SJCRH30 (cell line): ENCODE measurements at regions not wholly inside any gene's neighbourhood (a gene's known extent, or its start where the extent isn't known, plus 50 kb on each side); places are given as distances from the start of the nearest gene placed in this dataset.

Source experiments
- DNase-seq, 2 experiments: peaks; one replicate each; pipeline ENCODE4 v3.0.0-alpha.2; 2015 to 2020
- H3K27ac ChIP-seq: fragments of 250-450 bp; sonication (Bioruptor Pico); 2 replicates; pipeline ENCODE4 v1.5.1; 2020; ENCODE audit warnings: mild to moderate bottlenecking, moderate library complexity
- H3K27me3 ChIP-seq: fragments of 250-450 bp; sonication (Bioruptor Pico); 2 replicates; pipeline ENCODE4 v1.5.1; 2020; ENCODE audit warnings: mild to moderate bottlenecking, moderate library complexity
- H3K36me3 ChIP-seq: fragments of 250-450 bp; sonication (Bioruptor Pico); 2 replicates; pipeline ENCODE4 v1.5.1; 2020; ENCODE audit warnings: mild to moderate bottlenecking, moderate library complexity
- H3K4me1 ChIP-seq: fragments of 250-450 bp; sonication (Bioruptor Pico); 2 replicates; pipeline ENCODE4 v1.5.1; 2020; ENCODE audit warnings: mild to moderate bottlenecking, moderate library complexity
- H3K4me3 ChIP-seq: fragments of 250-450 bp; sonication (Bioruptor Pico); 2 replicates; pipeline ENCODE4 v1.5.1; 2020; ENCODE audit warnings: mild to moderate bottlenecking, moderate library complexity
- H3K9me3 ChIP-seq: fragments of 250-450 bp; sonication (Bioruptor Pico); replicated peaks from 2 replicates; pipeline ENCODE4 v1.5.1; 2020; ENCODE audit warnings: mild to moderate bottlenecking, moderate library complexity

- Histone ChIP-seq H3K27ac (no peak overlapping the region), H3K27me3 (no peaks in the 10 kb centered on the region), H3K36me3 (no peaks in the 10 kb centered on the region), H3K9me3 (no peaks in the 10 kb centered on the region), H3K4me3 (no peak overlapping the region), H3K4me1 (peaks cover 19% of the 10 kb centered on the region)
- DNase-seq: no peak
Measured at GRCh38 chr3:144053121-144053520, 81.5 kb downstream of the DIPK2A start.

DNA sequence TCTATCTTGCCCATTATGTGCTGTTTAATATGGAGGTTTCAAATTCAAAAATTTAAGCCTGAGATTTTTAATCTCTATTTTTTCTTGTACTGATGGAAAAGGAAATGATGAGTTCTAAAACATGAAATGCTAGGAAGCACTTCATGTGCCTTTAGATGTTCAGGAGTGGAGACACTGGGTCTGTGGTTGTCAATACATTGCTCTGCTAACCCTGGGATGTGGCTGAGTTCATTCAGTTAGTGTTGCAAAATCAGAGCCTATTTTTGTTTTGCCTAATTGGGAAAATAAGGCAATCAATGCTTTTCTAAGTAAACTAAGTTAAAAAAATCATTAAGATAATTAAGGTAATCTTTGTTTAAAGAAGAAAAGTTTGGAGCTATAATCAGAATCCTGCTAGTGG lies 83.1 kb downstream of the DIPK2A start:
- no peaks in the 10 kb centered on the region for H3K36me3 ChIP-seq
- H3K27me3 ChIP-seq: no peaks in the 10 kb centered on the region
- H3K27ac ChIP-seq: no peak overlapping the region
- no peak overlapping the region for H3K4me3 ChIP-seq
- H3K9me3 ChIP-seq: no peaks in the 10 kb centered on the region
- no peak for DNase-seq
- H3K4me1 ChIP-seq: peaks cover 19% of the 10 kb centered on the region

DNA sequence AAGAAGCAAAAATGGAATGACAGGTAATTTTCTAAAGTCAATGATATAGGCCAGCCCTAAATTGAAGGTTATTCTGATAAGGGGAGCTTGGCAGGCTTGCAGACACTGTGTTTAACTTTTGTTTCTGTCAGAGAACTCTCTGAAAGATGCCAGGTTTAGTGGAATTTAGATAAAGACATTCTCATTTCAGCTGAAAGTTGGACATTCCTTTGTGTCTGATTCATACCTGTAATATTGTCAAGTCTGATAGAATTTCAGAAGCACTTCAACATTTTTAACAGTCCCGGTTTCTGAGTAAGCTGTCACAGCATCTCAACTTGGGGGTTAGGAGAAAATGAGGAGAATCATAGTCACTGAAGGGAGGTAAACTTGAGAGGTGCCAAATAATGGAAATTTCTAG lies 84.0 kb downstream of the DIPK2A start:
- Histone ChIP-seq H3K9me3 (no peaks in the 10 kb centered on the region), H3K27me3 (no peaks in the 10 kb centered on the region), H3K4me1 (peaks cover 19% of the 10 kb centered on the region), H3K4me3 (no peak overlapping the region), H3K36me3 (no peaks in the 10 kb centered on the region), H3K27ac (no peak overlapping the region)
- DNase-seq: no peak

- no peak for DNase-seq
- no peaks in the 10 kb centered on the region for H3K4me1 ChIP-seq
- H3K27me3 ChIP-seq: no peaks in the 10 kb centered on the region
- H3K4me3 ChIP-seq: no peak overlapping the region
- no peak overlapping the region for H3K27ac ChIP-seq
- H3K36me3 ChIP-seq: no peaks in the 10 kb centered on the region
- no peaks in the 10 kb centered on the region for H3K9me3 ChIP-seq
Measured at GRCh38 chr3:144058713-144059112, 87.1 kb downstream of the DIPK2A start.

GRCh38 chr3:144059481-144059880 lies 87.9 kb downstream of the DIPK2A start:
- Histone ChIP-seq H3K27ac (no peak overlapping the region), H3K9me3 (no peaks in the 10 kb centered on the region), H3K36me3 (no peaks in the 10 kb centered on the region), H3K4me3 (no peak overlapping the region), H3K27me3 (no peaks in the 10 kb centered on the region), H3K4me1 (no peaks in the 10 kb centered on the region)
- DNase-seq: no peak

DNA sequence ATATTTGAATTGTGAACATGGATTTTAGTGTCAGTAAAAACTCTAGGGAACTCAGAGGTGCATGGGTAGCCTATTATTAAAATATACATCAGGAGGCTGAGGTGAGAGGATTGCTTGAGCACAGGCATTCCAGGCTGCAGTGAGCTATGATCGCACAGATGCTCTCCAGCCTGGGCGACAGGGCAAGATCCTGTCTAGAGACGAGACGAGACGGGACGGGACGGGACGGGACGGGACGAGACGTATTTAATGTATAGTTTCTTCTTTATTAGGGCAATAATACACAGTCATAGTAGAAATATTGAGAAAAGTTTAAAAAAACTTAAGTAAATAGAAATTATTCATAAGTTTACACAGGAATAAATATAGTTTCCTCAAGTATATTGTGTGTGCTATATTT lies 89.3 kb downstream of the DIPK2A start:
- no peaks in the 10 kb centered on the region for H3K4me1 ChIP-seq
- H3K9me3 ChIP-seq: no peaks in the 10 kb centered on the region
- H3K27me3 ChIP-seq: no peaks in the 10 kb centered on the region
- no peaks in the 10 kb centered on the region for H3K36me3 ChIP-seq
- no peak overlapping the region for H3K4me3 ChIP-seq
- no peak for DNase-seq
- H3K27ac ChIP-seq: no peak overlapping the region

DNA sequence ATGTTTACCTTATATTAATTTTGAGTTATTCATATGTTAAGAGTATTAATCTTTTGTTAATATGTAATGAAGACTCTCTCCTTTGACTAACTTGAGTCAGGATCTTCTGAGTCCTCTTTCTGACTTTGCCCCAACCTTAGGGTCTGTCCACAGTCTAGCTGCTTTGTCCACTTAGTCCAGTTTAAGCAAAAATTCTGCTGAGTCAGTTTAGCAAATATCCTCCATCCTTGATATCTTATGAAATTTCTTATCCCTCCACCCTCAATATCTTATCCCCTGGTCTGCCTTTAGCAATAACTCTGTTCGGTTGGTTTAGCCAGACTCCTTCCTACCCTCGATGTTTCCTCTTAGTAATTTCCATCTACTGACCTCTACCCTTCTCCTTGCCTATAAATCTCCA lies 91.7 kb downstream of the DIPK2A start:
- no peaks in the 10 kb centered on the region for H3K4me1 ChIP-seq
- no peaks in the 10 kb centered on the region for H3K9me3 ChIP-seq
- no peak overlapping the region for H3K27ac ChIP-seq
- H3K4me3 ChIP-seq: no peak overlapping the region
- no peaks in the 10 kb centered on the region for H3K36me3 ChIP-seq
- H3K27me3 ChIP-seq: no peaks in the 10 kb centered on the region
- no peak for DNase-seq

DNA sequence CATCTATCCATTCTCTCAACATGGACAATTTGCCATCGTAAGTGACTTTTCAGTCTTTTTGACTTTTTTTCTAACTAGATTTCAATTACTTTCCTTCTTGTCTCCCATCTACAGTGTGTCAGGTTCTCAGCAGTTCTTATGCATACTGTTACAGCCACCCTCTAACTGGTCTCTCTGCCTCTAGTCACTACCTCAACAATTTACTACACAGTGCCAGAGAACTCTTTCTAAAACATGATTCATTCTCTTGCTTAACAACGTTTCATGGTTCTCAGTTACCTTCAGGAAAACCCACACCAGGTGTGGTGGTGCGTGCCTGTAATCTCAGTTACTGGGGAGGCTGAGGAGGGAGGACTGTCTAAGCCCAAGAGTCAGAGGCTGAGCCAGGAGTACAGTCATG lies 95.4 kb downstream of the DIPK2A start:
- DNase-seq: no peak
- Histone ChIP-seq H3K27ac (no peak overlapping the region), H3K4me1 (no peaks in the 10 kb centered on the region), H3K9me3 (no peaks in the 10 kb centered on the region), H3K4me3 (no peak overlapping the region), H3K36me3 (no peaks in the 10 kb centered on the region), H3K27me3 (no peaks in the 10 kb centered on the region)

DNA sequence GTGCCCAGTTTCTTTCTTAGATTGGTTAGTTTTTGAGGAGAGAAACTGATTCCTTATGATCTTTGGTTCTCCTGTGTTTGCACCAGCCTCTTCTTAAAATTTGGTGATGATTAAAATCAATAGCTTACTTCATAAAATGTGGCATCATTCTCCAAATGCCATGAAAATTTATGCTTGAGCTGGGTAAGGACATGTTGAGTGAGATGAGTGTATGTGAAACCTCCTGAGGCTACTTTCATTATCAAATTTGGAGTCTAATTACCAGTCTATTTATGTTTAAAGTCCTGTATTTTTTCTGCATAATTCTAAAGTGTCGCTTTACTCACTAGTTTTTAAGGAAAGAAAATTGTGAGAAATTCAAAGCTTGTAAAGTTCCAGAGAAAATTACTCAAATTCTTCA lies 102.1 kb downstream of the DIPK2A start:
- H3K27ac ChIP-seq: no peak overlapping the region
- no peaks in the 10 kb centered on the region for H3K4me1 ChIP-seq
- no peaks in the 10 kb centered on the region for H3K36me3 ChIP-seq
- H3K4me3 ChIP-seq: no peak overlapping the region
- H3K9me3 ChIP-seq: no peaks in the 10 kb centered on the region
- H3K27me3 ChIP-seq: no peaks in the 10 kb centered on the region; the same call in 1 of the 2 replicates
- no peak for DNase-seq

- Histone ChIP-seq H3K4me3 (no peak overlapping the region), H3K27ac (no peak overlapping the region), H3K9me3 (no peaks in the 10 kb centered on the region), H3K36me3 (no peaks in the 10 kb centered on the region), H3K4me1 (no peaks in the 10 kb centered on the region), H3K27me3 (no peaks in the 10 kb centered on the region)
- no peak for DNase-seq
Measured at GRCh38 chr3:144079634-144080033, 108.0 kb downstream of the DIPK2A start.

DNA sequence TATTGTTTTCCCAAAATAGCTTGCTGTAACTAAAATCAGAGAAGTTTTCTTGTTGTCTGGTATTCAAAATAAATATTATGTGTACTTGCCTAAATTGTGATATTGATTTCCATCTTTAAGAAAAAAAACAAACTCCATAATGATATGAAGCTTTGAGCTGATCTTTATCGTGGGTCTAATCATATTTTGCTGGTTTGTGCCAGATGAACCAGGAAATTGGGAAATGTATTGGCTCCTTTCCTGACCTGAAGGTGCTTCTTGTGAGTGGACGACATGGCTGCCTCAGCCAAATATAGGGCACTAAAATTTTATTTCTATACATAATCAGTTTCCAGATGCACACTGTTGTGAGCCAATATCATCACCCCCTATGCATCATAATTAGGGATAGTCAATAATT lies 113.3 kb downstream of the DIPK2A start:
- no peak overlapping the region for H3K4me3 ChIP-seq
- no peaks in the 10 kb centered on the region for H3K9me3 ChIP-seq
- H3K36me3 ChIP-seq: no peaks in the 10 kb centered on the region
- H3K4me1 ChIP-seq: no peaks in the 10 kb centered on the region
- H3K27ac ChIP-seq: no peak overlapping the region
- no peak for DNase-seq
- H3K27me3 ChIP-seq: no peaks in the 10 kb centered on the region

DNA sequence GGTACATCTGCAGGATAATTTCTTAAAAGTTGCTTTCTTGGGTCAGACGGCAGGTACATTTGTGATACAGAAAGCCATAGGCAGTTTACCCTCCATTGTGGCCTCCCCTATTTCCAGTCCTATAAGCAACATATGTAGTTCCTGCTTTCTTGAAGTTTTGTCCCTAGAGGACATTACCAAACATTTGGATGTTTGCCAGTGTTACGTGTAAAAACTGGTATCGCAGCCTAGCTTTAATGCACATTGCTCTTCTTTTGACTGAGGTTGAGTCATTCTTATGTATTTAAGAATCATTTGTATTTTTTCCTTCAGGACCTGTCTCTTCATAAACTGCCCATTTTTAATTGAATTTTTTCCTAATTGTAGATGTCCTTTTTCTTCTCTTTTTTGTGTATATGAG lies 114.3 kb downstream of the DIPK2A start:
- Histone ChIP-seq H3K27ac (no peak overlapping the region), H3K9me3 (no peaks in the 10 kb centered on the region), H3K4me3 (no peak overlapping the region), H3K4me1 (no peaks in the 10 kb centered on the region), H3K27me3 (no peaks in the 10 kb centered on the region), H3K36me3 (no peaks in the 10 kb centered on the region)
- peak in 1 of 2 experiments; percentile 39 for DNase-seq

- H3K27ac ChIP-seq: no peak overlapping the region
- H3K27me3 ChIP-seq: no peaks in the 10 kb centered on the region
- H3K36me3 ChIP-seq: no peaks in the 10 kb centered on the region
- no peaks in the 10 kb centered on the region for H3K9me3 ChIP-seq
- no peak for DNase-seq
- no peaks in the 10 kb centered on the region for H3K4me1 ChIP-seq
- H3K4me3 ChIP-seq: no peak overlapping the region
Measured at GRCh38 chr3:144096016-144096415, 124.4 kb downstream of the DIPK2A start.

- H3K27me3 ChIP-seq: no peaks in the 10 kb centered on the region
- H3K9me3 ChIP-seq: no peaks in the 10 kb centered on the region
- no peak overlapping the region for H3K4me3 ChIP-seq
- H3K27ac ChIP-seq: no peak overlapping the region
- H3K4me1 ChIP-seq: no peaks in the 10 kb centered on the region
- no peaks in the 10 kb centered on the region for H3K36me3 ChIP-seq
- no peak for DNase-seq
Measured at GRCh38 chr3:144097163-144097562, 125.5 kb downstream of the DIPK2A start.

DNA sequence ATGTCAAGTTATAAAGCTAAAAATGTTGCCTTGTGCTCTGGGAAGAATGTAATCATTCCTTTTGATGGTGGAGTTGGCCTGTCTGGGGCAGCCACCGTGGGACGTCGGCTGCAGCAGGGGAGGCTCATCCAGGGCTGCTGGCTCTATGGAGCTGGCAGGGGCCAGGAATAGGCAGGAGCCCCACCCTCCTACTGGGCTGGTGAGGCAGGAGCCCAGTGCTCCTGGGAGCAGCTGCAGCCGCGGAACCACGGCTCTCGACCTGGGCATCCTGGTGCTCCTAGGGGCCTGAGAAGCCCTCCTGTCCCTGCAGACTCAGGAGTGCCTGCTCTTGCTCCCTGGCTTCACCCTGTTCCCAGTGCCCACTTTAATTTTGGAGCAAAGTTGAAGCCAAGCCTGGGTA lies 127.1 kb downstream of the DIPK2A start:
- no peaks in the 10 kb centered on the region; the same call in 1 of the 2 replicates for H3K4me1 ChIP-seq
- H3K36me3 ChIP-seq: no peaks in the 10 kb centered on the region
- H3K9me3 ChIP-seq: no peaks in the 10 kb centered on the region
- no peaks in the 10 kb centered on the region for H3K27me3 ChIP-seq
- no peak overlapping the region for H3K4me3 ChIP-seq
- no peak for DNase-seq
- no peak overlapping the region for H3K27ac ChIP-seq

GRCh38 chr3:144102421-144102820 lies 130.8 kb downstream of the DIPK2A start:
- Histone ChIP-seq H3K36me3 (no peaks in the 10 kb centered on the region), H3K9me3 (no peaks in the 10 kb centered on the region), H3K27me3 (no peaks in the 10 kb centered on the region), H3K27ac (no peak overlapping the region), H3K4me3 (no peak overlapping the region), H3K4me1 (peaks cover 16% of the 10 kb centered on the region)
- no peak for DNase-seq

- Histone ChIP-seq H3K27me3 (no peaks in the 10 kb centered on the region), H3K4me3 (no peak overlapping the region), H3K4me1 (peaks cover 28% of the 10 kb centered on the region), H3K9me3 (no peaks in the 10 kb centered on the region), H3K36me3 (no peaks in the 10 kb centered on the region), H3K27ac (no peak overlapping the region)
- peak; percentile 5 to 48 for DNase-seq
Measured at GRCh38 chr3:144104186-144104585, 132.6 kb downstream of the DIPK2A start.
